Activated naive CD8-positive, alpha-beta T cell treated with anti-CD3 and anti-CD28 coated beads for 36 hours (primary cell): ENCODE measurements at regions not wholly inside any gene's neighbourhood (a gene's known extent, or its start where the extent isn't known, plus 50 kb on each side); places are given as distances from the start of the nearest gene placed in this dataset.

Experiments
- DNase-seq: peaks from one replicate; pipeline ENCODE4 v3.0.0; 2021
- H3K27ac Mint-ChIP-seq: one replicate; pipeline ENCODE4 v1.8.0; 2022; ENCODE audit warnings: mild to moderate bottlenecking, moderate library complexity, mixed read lengths
- H3K27me3 Mint-ChIP-seq: one replicate; pipeline ENCODE4 v1.8.0; 2022; ENCODE audit warnings: mild to moderate bottlenecking, mixed read lengths
- H3K36me3 Mint-ChIP-seq: one replicate; pipeline ENCODE4 v1.8.0; 2021; ENCODE audit warnings: mild to moderate bottlenecking, mixed read lengths
- H3K4me1 Mint-ChIP-seq: one replicate; pipeline ENCODE4 v1.8.0; 2021; ENCODE audit warnings: mixed read lengths
- H3K4me3 Mint-ChIP-seq: one replicate; pipeline ENCODE4 v1.8.0; 2022; ENCODE audit warnings: mild to moderate bottlenecking, moderate library complexity, mixed read lengths
- H3K9me3 Mint-ChIP-seq: one replicate; pipeline ENCODE4 v1.8.0; 2022; ENCODE audit warnings: mixed read lengths

DNA sequence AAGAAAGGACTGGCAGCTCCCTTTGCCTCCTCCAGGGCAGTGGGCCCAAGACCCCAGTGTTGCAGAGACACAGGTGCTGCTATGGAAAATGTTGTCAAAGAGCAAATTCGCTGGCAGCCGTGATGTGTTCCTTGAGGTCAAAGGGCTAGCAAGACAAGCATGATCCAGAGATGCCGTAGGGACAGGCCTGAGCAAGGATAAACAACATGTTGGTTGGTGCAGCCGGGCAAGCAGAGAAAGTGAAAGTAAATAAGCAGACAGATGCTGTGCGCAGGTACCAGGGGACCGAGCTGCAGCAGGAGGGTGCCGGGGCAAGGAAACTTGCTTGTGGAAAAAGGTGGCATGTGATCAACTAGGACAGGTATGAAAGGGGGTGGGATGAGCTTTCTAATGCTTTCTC, 125.5 kb upstream of the NECTIN1 start:
- no peak overlapping the region for H3K4me3 Mint-ChIP-seq
- no peaks in the 10 kb centered on the region for H3K9me3 Mint-ChIP-seq
- no peak for DNase-seq
- H3K4me1 Mint-ChIP-seq = no peaks in the 10 kb centered on the region
- no peak overlapping the region for H3K27ac Mint-ChIP-seq
- peaks cover 2% of the 10 kb centered on the region for H3K36me3 Mint-ChIP-seq
- H3K27me3 Mint-ChIP-seq = peaks cover 27% of the 10 kb centered on the region

DNA sequence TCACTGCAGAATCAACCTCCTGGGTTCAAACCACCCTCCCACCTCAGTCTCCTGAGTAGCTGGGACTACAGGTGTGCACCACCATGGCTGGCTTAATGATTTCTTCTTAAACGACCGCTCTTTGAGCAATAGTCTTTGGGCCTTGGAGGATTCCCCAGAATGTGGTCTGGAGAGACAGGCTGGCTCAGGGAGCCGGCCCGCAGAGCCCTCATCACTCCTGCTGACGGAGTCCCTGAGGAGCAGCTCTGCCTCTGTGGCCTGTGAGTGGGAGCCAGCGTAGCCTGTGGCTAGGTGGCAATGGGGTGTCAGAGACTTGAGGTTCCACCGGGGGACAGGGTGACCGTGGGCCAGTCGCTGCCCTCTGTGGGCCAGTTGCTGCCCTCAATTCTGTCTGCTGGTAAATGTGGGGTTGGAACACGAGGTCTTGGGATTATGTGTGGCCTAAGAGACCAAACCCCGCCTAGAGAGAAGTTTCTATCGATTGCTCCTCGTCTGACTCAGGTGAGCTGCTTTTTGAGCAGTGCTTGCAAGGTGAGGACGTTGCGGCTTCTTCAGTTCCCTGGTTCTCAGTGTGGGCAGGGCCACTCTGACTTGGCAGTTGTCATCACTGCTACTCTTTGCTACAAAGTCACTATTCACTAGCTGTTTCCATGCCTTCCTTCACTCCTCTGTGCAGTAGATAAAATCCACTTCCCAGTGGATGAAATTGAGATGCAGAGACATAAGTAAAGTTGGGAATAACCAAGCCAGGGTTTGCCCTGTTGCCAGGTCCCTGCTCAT, 124.8 kb upstream of the NECTIN1 start:
- DNase-seq = no peak
- no peak overlapping the region for H3K27ac Mint-ChIP-seq
- H3K4me1 Mint-ChIP-seq = no peaks in the 10 kb centered on the region
- no peak overlapping the region for H3K4me3 Mint-ChIP-seq
- H3K9me3 Mint-ChIP-seq = no peaks in the 10 kb centered on the region
- peaks cover 2% of the 10 kb centered on the region for H3K36me3 Mint-ChIP-seq
- H3K27me3 Mint-ChIP-seq = peaks cover 30% of the 10 kb centered on the region

DNA sequence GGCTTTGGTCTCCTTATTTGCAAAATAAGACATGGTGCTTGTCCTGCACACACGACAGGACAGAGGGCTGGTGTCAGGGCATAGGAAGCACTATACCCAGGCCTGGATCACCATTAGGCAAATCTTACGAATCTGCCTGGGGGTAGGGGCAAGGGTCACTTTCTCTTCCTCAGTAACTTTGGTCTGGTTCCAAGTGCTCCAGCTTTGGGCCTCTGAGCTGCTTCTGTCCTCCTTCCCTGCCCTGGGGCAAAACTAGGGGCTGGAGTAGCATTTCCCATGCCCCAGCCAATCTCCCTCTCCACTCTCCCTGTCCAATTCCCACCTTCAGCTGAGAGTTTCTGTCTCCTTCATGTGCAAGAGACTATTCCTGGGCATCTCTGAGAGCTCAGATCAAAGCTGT, 123.7 kb upstream of the NECTIN1 start:
- Mint-ChIP-seq H3K9me3 (no peaks in the 10 kb centered on the region), H3K27ac (no peak overlapping the region), H3K36me3 (peaks cover 2% of the 10 kb centered on the region), H3K4me3 (no peak overlapping the region), H3K4me1 (no peaks in the 10 kb centered on the region), H3K27me3 (peaks cover 20% of the 10 kb centered on the region)
- no peak for DNase-seq

DNA sequence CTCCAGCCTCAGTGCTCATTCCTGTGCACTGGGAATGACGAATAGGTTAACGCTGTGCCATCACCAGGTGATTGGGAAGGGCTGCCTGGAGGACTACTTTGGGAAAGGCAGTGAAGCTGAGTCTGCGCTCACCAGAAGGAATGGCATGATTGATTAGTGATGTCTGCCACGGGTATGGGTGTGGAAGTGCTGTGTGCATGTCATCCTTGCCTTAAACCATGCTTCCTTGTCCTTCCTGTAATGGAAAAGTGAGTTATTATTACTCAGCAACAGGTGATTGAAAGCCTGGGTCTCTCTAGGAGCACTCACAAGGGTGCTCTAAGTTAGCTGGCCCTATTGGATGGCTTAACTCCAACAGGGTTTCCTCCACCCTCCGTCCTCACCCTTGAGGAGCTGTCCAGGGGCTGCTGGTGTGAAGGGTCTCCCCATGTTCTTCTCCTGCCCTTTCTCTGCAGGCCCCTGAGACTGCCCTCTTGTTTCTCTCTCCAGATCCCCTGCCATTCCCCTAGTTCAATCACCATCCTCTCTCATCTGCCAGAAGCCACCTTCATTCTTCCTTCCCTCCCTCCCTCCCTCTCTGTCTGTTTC, 121.9 kb upstream of the NECTIN1 start:
- Mint-ChIP-seq H3K4me1 (no peaks in the 10 kb centered on the region), H3K36me3 (peaks cover 2% of the 10 kb centered on the region), H3K4me3 (no peak overlapping the region), H3K27ac (no peak overlapping the region), H3K27me3 (peaks cover 12% of the 10 kb centered on the region), H3K9me3 (no peaks in the 10 kb centered on the region)
- no peak for DNase-seq

DNA sequence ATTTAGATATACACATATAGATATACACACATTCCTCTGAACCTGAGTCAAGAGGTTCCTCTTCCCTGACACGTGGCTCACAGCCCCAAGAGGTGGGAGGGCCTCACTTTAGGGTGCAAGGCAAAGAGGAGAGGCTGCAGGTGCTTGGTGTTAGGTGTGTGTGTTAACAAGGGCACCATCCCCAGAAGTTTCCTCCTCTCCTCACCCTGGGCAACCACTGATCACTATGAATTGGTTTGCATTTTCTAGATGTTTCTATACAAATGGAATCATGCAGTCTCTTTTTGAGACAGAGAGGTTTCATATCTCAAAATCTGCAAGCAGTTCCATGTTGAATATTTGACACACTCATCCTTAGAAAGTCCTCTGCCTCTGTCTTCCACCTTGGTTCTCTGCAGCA, 120.9 kb upstream of the NECTIN1 start:
- Mint-ChIP-seq H3K36me3 (peaks cover 2% of the 10 kb centered on the region), H3K27me3 (peaks cover 13% of the 10 kb centered on the region), H3K27ac (no peak overlapping the region), H3K4me3 (no peak overlapping the region), H3K4me1 (no peaks in the 10 kb centered on the region), H3K9me3 (no peaks in the 10 kb centered on the region)
- DNase-seq = no peak

DNA sequence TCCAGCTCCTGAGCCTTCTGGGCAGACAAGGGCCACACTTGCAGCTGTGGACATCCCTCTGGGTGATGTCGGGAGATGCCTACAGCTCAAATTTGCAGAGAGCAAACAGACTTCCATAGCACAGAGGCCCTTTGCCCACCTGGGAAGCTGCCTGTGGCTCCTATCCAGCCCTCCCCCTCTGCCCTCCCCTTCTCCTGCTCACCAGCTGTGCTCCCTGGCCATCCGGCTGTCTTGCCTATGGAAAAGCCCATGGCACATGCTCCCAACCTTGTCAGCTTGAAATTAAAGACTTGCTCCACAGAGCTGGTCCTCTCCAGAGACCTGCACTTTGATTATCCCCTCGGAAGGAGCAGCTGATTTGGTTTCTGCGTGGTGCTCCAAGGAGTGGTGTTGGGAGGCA, 118.9 kb upstream of the NECTIN1 start:
- Mint-ChIP-seq H3K27ac (no peak overlapping the region), H3K4me3 (no peak overlapping the region), H3K4me1 (no peaks in the 10 kb centered on the region), H3K36me3 (peaks cover 2% of the 10 kb centered on the region), H3K27me3 (peaks cover 21% of the 10 kb centered on the region), H3K9me3 (no peaks in the 10 kb centered on the region)
- no peak for DNase-seq

DNA sequence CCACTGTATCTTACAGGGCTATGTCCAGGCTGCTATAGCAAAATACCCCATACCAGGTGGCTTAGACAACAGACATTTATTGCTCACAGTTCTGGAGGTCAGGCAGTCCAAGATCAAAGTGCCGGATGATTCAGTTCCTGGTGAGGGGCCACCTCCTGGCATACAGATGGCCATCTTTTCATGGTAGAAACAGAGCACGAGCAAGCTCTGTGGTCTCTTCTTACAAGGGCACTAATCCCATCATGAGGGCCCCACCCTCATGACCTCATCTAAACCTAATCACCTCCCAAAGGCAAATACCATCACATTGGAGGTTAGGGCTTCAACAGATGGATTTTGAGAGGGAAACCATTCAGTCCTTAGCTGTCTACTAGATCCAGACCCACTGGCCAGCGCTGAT, 117.4 kb upstream of the NECTIN1 start:
- H3K9me3 Mint-ChIP-seq = no peaks in the 10 kb centered on the region

DNA sequence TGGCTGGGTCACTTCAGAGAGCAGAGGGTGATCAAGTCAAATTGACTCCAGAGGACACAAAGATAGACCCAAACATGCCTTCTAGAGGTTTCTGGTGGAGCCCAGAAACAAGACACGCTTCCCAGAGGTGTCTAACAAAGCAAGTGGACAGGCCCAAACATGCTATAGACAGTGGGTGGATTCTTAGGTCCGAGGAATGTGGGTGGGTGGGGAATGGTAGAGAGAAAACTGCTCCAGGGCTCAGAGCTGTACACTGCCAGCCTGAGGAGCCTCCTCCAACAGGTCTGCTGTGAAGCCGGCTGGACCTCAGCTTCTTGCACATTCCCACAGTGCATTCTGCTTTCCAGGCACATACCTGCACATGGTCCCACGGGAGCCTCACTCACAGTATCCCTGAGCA, 116.8 kb upstream of the NECTIN1 start:
- Mint-ChIP-seq H3K27ac (no peak overlapping the region), H3K36me3 (no peaks in the 10 kb centered on the region), H3K4me3 (no peak overlapping the region), H3K27me3 (peaks cover 15% of the 10 kb centered on the region), H3K9me3 (no peaks in the 10 kb centered on the region), H3K4me1 (no peaks in the 10 kb centered on the region)
- DNase-seq = no peak

More for the DNA sequence above, 117.4 kb upstream of the NECTIN1 start:
- H3K4me1 Mint-ChIP-seq = no peaks in the 10 kb centered on the region
- H3K36me3 Mint-ChIP-seq = peaks cover 1% of the 10 kb centered on the region
- no peak for DNase-seq
- H3K27me3 Mint-ChIP-seq = peaks cover 17% of the 10 kb centered on the region
- no peak overlapping the region for H3K27ac Mint-ChIP-seq
- H3K4me3 Mint-ChIP-seq = no peak overlapping the region

DNA sequence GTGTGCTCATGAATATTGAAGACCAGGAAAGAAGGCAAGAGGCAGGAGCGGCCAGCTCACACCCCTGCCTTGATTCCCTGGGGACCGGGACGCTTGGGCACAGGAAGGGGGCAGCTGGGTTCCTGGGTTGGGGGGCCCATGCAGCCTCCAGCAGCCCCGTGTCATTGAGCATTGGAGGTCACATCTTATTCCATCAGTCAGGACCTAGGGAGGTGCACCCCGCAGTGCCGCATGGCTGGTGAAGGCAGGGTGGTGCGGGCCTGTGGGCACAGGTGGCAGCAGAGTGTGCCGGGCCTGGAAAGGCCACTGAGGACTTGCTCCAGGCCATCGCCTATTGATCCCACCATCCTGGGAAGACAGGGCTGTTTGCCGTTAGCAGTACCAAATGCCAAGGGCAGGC, 116.3 kb upstream of the NECTIN1 start:
- no peak overlapping the region for H3K4me3 Mint-ChIP-seq
- H3K4me1 Mint-ChIP-seq = no peaks in the 10 kb centered on the region
- no peak overlapping the region for H3K27ac Mint-ChIP-seq
- H3K9me3 Mint-ChIP-seq = no peaks in the 10 kb centered on the region
- H3K36me3 Mint-ChIP-seq = no peaks in the 10 kb centered on the region
- peaks cover 15% of the 10 kb centered on the region for H3K27me3 Mint-ChIP-seq
- no peak for DNase-seq

DNA sequence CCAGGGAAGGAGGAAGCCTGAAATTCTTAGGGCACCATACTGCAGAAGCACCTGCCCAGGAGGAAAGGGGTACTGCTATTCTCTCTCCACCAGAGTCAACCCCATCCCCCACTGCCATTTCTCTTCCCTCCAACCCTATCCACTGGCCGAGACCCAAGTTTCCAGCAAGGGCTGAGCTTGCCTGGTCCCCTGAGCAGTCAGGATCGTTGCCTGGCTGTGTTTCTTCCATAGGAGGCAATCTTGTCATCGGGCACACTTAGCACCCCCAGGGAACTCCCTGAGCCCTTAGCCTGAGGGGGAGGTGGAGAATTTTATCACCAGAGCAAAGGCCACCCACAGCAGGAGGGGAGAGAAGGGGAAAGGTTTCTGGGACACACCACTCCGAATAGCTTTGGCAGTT, 115.8 kb upstream of the NECTIN1 start:
- Mint-ChIP-seq H3K4me1 (no peaks in the 10 kb centered on the region), H3K27me3 (peaks cover 20% of the 10 kb centered on the region), H3K27ac (no peak overlapping the region), H3K36me3 (no peaks in the 10 kb centered on the region), H3K9me3 (no peaks in the 10 kb centered on the region), H3K4me3 (no peak overlapping the region)
- no peak for DNase-seq

DNA sequence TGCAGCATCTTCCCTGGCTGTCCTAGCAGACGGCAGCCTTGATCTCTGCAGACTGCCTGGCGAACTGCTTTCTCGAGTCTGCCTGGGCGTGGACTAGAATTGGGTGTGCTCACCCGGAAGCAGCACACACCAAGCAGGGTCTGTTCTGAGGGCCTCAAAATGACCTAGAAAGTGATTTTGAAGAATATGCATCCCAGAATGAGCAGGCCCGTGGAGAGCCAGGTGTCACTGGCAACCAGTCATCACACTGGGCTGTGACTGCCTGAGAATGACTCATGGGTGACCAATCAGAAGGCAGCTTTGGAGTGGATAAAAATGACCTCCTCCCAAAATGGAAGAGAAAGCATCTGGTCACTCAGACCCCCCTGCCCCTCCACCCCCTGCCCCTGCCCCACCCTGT, 114.9 kb upstream of the NECTIN1 start:
- Mint-ChIP-seq H3K4me3 (no peak overlapping the region), H3K27me3 (peaks cover 25% of the 10 kb centered on the region), H3K27ac (no peak overlapping the region), H3K36me3 (no peaks in the 10 kb centered on the region), H3K9me3 (no peaks in the 10 kb centered on the region), H3K4me1 (no peaks in the 10 kb centered on the region)
- no peak for DNase-seq

DNA sequence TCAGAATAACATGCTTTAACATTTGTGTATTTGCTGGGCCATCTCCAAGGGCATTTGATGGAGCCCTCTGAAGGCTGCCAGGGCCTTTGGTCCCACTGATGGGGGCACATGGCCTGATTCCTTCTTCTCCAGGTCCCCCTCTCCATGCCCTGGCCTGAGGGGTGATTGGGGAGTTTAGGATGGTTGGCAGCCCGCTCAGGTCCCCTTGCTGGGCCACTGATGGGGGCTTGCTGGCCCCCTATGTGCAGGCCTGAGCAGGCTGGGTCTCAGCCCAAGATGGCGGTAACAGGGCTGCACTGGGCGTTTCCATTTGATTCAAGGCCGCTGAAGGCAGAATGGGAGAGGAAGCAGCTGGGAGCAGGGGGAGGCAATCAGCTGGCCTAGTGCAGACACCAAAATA, 113.7 kb upstream of the NECTIN1 start:
- H3K4me3 Mint-ChIP-seq = no peak overlapping the region
- H3K4me1 Mint-ChIP-seq = no peaks in the 10 kb centered on the region
- DNase-seq = no peak
- H3K36me3 Mint-ChIP-seq = no peaks in the 10 kb centered on the region
- H3K9me3 Mint-ChIP-seq = peaks cover 1% of the 10 kb centered on the region
- peaks cover 30% of the 10 kb centered on the region for H3K27me3 Mint-ChIP-seq
- H3K27ac Mint-ChIP-seq = no peak overlapping the region

DNA sequence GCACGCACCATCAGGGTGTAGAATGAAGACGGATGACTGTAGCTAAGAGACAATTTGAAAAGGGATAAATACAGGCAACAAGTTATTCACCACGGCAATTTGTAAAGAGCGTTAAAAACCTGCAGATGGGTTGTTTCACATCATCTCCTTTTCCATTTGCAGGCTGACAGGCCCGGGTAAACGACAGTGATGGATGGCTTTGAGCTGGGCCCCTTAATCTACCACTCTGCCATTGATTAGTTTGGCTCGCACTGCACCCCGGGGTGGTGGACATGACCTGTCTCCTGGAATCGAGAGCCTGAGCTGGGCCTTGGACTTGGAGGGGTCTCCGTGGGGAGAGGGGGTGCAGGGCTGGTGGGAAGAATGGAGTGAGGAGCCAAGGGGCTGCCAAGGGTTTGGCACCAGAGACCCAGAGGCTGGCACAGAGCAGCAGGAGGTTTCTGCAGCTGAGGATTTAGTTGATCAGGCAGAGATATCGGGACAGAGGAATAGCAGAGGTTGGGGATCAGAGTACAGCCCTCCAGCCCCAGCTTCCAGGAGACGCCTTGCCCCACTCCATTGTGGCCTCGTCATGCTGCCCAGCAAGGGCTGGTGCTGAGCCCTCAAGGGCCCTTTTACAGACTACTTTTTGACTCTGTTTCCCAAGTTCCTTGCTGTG, 110.6 kb upstream of the NECTIN1 start:
- Mint-ChIP-seq H3K36me3 (no peaks in the 10 kb centered on the region), H3K27me3 (peaks cover 49% of the 10 kb centered on the region), H3K4me3 (no peak overlapping the region), H3K9me3 (peaks cover 3% of the 10 kb centered on the region), H3K27ac (no peak overlapping the region), H3K4me1 (peaks cover 8% of the 10 kb centered on the region)
- no peak for DNase-seq

DNA sequence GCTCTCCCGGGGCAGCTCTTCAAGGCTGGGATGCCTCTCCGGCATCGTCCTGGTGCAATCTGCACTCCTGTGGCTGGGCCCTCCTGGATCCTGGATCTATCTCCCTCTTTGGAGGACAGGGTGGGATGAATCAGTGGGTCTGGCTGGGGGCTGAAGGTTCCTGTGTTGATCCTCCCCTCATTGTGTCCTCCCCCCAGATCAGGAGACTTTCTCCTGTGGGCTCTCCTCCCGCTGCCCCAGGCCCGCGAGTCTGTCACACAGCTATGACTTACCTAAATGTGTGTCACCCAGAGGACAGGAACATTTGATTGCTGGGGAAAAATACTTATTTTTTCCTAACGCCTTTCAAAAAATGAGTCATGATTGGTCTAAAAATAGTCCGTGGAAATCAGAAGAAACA, 106.8 kb upstream of the NECTIN1 start:
- Mint-ChIP-seq H3K27me3 (peaks cover 52% of the 10 kb centered on the region), H3K4me1 (peaks cover 8% of the 10 kb centered on the region), H3K27ac (peak overlapping the region; percentile 49), H3K36me3 (no peaks in the 10 kb centered on the region), H3K9me3 (peaks cover 3% of the 10 kb centered on the region), H3K4me3 (no peak overlapping the region)
- DNase-seq = no peak

DNA sequence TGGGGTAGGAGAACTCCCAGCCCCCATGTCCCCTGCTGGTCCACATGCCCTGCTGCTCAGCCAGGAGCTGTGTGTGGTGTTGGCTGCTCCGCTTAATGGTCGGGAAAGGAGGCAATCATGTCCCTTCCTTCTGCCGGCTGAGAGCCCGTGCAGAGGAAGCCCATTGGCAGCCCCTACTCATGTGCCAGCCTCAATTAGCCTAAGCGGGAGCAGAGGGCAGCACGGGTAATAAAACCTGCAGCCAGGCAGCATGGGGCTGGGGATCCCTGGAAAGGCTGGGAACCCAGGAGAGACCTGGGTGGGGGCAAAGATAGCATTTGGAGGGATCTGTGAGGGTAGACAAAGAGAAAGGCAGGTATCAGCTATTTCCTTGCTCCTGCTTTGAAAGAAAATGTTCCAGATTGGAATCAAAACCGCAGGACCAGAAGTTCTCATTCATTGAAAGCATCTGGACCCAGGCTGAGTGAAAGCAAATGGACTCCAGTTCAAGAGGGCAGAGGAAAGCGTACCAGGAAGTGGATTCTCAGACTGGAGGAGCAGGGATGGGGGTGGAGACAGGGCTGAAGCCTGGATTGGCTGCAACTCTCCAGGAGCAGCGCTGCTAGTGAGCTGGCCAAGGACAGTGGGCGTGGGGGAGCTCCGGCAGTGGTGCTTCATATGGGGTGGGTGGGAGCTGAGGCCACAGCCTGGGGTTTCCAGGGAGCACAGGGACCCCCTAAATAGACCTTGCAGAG, 103.4 kb upstream of the NECTIN1 start:
- peaks cover 8% of the 10 kb centered on the region for H3K4me1 Mint-ChIP-seq

More for the DNA sequence above, 103.4 kb upstream of the NECTIN1 start:
- DNase-seq = no peak
- H3K27me3 Mint-ChIP-seq = peaks cover 61% of the 10 kb centered on the region
- no peak overlapping the region for H3K27ac Mint-ChIP-seq
- peaks cover 2% of the 10 kb centered on the region for H3K9me3 Mint-ChIP-seq
- H3K4me3 Mint-ChIP-seq = no peak overlapping the region
- no peaks in the 10 kb centered on the region for H3K36me3 Mint-ChIP-seq
